SK-N-SH (cell line): ENCODE measurements at regions not wholly inside any gene's neighbourhood (a gene's known extent, or its start where the extent isn't known, plus 50 kb on each side); places are given as distances from the start of the nearest gene placed in this dataset.

ENCODE experiments used
- CTCF ChIA-PET: fragments of 300-600, 350-600 bp; formaldehyde crosslinking; extraction: SDS; loops from one replicate; lab custom pipeline; 2021; lab: Yijun Ruan, JAX
- POLR2A ChIA-PET: fragments of 350-600 bp; sonication (Branson Sonifier 250); formaldehyde crosslinking; extraction: SDS; loops from one replicate; lab custom pipeline; 2020; ENCODE audit warnings: antibody characterized with exemption, inconsistent platforms; lab: Yijun Ruan, JAX
- DNase-seq: peaks from one replicate; pipeline ENCODE4 v3.0.0; 2012
- H2AFZ ChIP-seq: fragments of 200-600 bp; sonication (generic); 2 replicates; pipeline ENCODE4 v1.8.1; 2016; ENCODE audit warnings: antibody characterized with exemption, mild to moderate bottlenecking, low read depth
- H3F3A ChIP-seq: fragments of 200-600 bp; sonication (generic); replicated peaks from 2 replicates; pipeline ENCODE3; 2016; ENCODE audit warnings: antibody characterized with exemption, mild to moderate bottlenecking; ENCODE audit not compliant: insufficient read depth
- H3K27ac ChIP-seq, 2 experiments: fragments of 200-500 bp in 1 of 2; fragments of 200-600 bp in 1 of 2; sonication (Bioruptor generic) in 1 of 2; sonication (generic), shearing (Covaris generic) in 1 of 2; 2 replicates each; pipeline versions ENCODE4 v1.5.1 to v1.6.1; 2014 to 2016; ENCODE audit warnings: low read depth in 2 of 2, inconsistent platforms in 1 of 2, low read length in 1 of 2, mild to moderate bottlenecking in 1 of 2, mixed read lengths in 1 of 2
- H3K27me3 ChIP-seq: fragments of 200-600 bp; sonication (generic), shearing (Covaris generic); 2 replicates; pipeline ENCODE4 v1.6.1; 2016; ENCODE audit warnings: mixed run types; ENCODE audit not compliant: insufficient read depth
- H3K36me3 ChIP-seq, 2 experiments: fragments of 200-500 bp in 1 of 2; fragments of 200-600 bp in 1 of 2; sonication (Bioruptor generic) in 1 of 2; sonication (generic) in 1 of 2; replicated peaks in 1 of 2; 2 replicates each; pipeline versions ENCODE3 to v1.5.1; 2014 to 2016; ENCODE audit warnings: low read length in 1 of 2, mild to moderate bottlenecking in 1 of 2; ENCODE audit not compliant: insufficient read depth in 2 of 2, control insufficient read depth in 1 of 2
- H3K4me1 ChIP-seq, 2 experiments: fragments of 200-500 bp in 1 of 2; fragments of 200-600 bp in 1 of 2; sonication (Bioruptor generic) in 1 of 2; sonication (generic), shearing (Covaris generic) in 1 of 2; 2 replicates each; pipeline versions ENCODE4 v1.5.1 to v1.6.1; 2014 to 2016; ENCODE audit warnings: low read depth in 1 of 2, low read length in 1 of 2, mixed run types in 1 of 2; ENCODE audit not compliant: insufficient read depth in 2 of 2, control insufficient read depth in 1 of 2
- H3K4me2 ChIP-seq: fragments of 200-600 bp; sonication (generic), shearing (Covaris generic); 2 replicates; pipeline ENCODE4 v1.6.1; 2017; ENCODE audit warnings: mixed run types
- H3K4me3 ChIP-seq, 2 experiments: fragments of 200-500 bp in 1 of 2; fragments of 200-600 bp in 1 of 2; sonication (Bioruptor generic) in 1 of 2; sonication (generic), shearing (Covaris generic) in 1 of 2; 2 replicates each; pipeline versions ENCODE4 v1.5.1 to v1.8.1; 2014 to 2016; ENCODE audit warnings: low read depth in 2 of 2, inconsistent platforms in 1 of 2, low read length in 1 of 2, mild to moderate bottlenecking in 1 of 2, mixed read lengths in 1 of 2, moderate library complexity in 1 of 2
- H3K79me2 ChIP-seq: fragments of 200-600 bp; sonication (generic); 2 replicates; pipeline ENCODE4 v1.8.1; 2017; ENCODE audit warnings: mild to moderate bottlenecking; ENCODE audit not compliant: insufficient read depth
- H3K9ac ChIP-seq: fragments of 200-600 bp; sonication (generic); 2 replicates; pipeline ENCODE4 v1.6.1; 2017; ENCODE audit warnings: mixed run types
- H3K9me2 ChIP-seq: fragments of 200-600 bp; sonication (generic); 2 replicates; pipeline ENCODE4 v1.6.1; 2017; ENCODE audit warnings: mixed run types
- H3K9me3 ChIP-seq: fragments of 200-600 bp; sonication (generic); 2 replicates; pipeline ENCODE4 v1.6.1; 2017; ENCODE audit warnings: mixed run types, mild to moderate bottlenecking, moderate library complexity
- H4K20me1 ChIP-seq: fragments of 200-600 bp; sonication (generic); 2 replicates; pipeline ENCODE4 v1.6.1; 2017; ENCODE audit warnings: mild to moderate bottlenecking, mixed run types; ENCODE audit not compliant: insufficient read depth
- FOSL2 ChIP-seq: IDR thresholded peaks from 2 replicates; pipeline ENCODE4 v1.4.0; 2012; ENCODE audit warnings: low read depth, mild to moderate bottlenecking, moderate library complexity, borderline replicate concordance
- GABPA ChIP-seq: IDR thresholded peaks from 2 replicates; pipeline ENCODE4 v1.4.0; 2012; ENCODE audit warnings: low read depth, mild to moderate bottlenecking
- GATA2 ChIP-seq: sonication (generic); formaldehyde crosslinking; IDR thresholded peaks from 2 replicates; pipeline ENCODE4 v1.5.0; 2020; ENCODE audit warnings: mild to moderate bottlenecking, missing genetic modification reagents
- JUND ChIP-seq: IDR thresholded peaks from 2 replicates; pipeline ENCODE4 v1.4.0; 2012
- MXI1 ChIP-seq: IDR thresholded peaks from 2 replicates; pipeline ENCODE4 v1.6.1; 2012; ENCODE audit warnings: mild to moderate bottlenecking, low read depth, low read length, improper control_type of control experiment
- NFIC ChIP-seq: IDR thresholded peaks from 2 replicates; pipeline ENCODE4 v1.4.0; 2012; ENCODE audit warnings: borderline replicate concordance
- NRF1 ChIP-seq: IDR thresholded peaks from 2 replicates; pipeline ENCODE4 v1.6.1; 2012; ENCODE audit warnings: low read depth, mild to moderate bottlenecking, low read length
- RFX5 ChIP-seq: IDR thresholded peaks from 2 replicates; pipeline ENCODE4 v1.6.1; 2012; ENCODE audit warnings: mild to moderate bottlenecking, improper control_type of control experiment, low read length
- RXRA ChIP-seq: IDR thresholded peaks from 2 replicates; pipeline ENCODE4 v1.4.0; 2012; ENCODE audit warnings: low read depth, mild to moderate bottlenecking, borderline replicate concordance
- YY1 ChIP-seq: IDR thresholded peaks from 2 replicates; pipeline ENCODE4 v1.4.0; 2012; ENCODE audit warnings: low read depth, mild to moderate bottlenecking
- WGBS: methylation state at CpG from one replicate; pipeline ENCODE4 v1.1.6; 2017; ENCODE audit warnings: low lambda C conversion rate; 5-methylcytosine and 5-hydroxymethylcytosine counted together
- TF ChIP-seq, protein P1 (sequence below): IDR thresholded peaks from 2 replicates; pipeline ENCODE4; 2012
- TF ChIP-seq, protein P2 (sequence below): fragments of 150-350 bp; IDR thresholded peaks from 2 replicates; pipeline ENCODE4 v1.6.1; 2016; ENCODE audit warnings: mild to moderate bottlenecking, low read depth, low read length
- TF ChIP-seq, protein P3 (sequence below): fragments of 200-600 bp; sonication (generic); IDR thresholded peaks from 2 replicates; pipeline ENCODE4 v1.6.1; 2017; ENCODE audit warnings: antibody characterized with exemption, mild to moderate bottlenecking, moderate library complexity
- TF ChIP-seq, protein P4 (sequence below): fragments of 150-350 bp; IDR thresholded peaks from 2 replicates; pipeline ENCODE4 v1.6.1; 2017; ENCODE audit warnings: antibody characterized with exemption, low read length, low read depth, borderline replicate concordance
- TF ChIP-seq, protein P5 (sequence below): IDR thresholded peaks from 2 replicates; pipeline ENCODE4 v1.6.1; 2012; ENCODE audit warnings: mild to moderate bottlenecking, low read depth, low read length, moderate library complexity

DNA sequence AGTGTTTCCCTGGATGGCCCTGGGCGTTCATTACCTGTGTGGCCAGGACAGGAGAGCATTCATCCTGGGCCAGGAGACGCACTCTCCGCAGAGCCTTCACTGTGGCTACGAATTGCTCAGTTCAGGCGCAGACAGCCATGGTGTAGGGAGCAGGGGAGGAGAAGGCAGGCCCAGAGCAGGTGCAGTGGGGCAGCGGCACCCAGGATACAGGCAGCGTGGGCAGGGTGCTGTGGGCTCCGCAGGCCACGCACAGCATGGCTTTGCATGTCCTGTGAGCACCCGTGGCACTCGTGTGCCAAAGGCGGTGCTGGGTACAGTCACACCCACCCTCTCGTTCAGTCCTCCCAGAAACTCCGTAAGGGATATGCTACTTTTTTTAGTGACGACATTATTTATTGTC, 124.2 kb upstream of the B3GAT1 start (continued):
- TF ChIP-seq, protein P1, sequence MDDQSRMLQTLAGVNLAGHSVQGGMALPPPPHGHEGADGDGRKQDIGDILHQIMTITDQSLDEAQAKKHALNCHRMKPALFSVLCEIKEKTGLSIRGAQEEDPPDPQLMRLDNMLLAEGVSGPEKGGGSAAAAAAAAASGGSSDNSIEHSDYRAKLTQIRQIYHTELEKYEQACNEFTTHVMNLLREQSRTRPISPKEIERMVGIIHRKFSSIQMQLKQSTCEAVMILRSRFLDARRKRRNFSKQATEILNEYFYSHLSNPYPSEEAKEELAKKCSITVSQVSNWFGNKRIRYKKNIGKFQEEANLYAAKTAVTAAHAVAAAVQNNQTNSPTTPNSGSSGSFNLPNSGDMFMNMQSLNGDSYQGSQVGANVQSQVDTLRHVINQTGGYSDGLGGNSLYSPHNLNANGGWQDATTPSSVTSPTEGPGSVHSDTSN = no peak
- TF ChIP-seq, protein P2, sequence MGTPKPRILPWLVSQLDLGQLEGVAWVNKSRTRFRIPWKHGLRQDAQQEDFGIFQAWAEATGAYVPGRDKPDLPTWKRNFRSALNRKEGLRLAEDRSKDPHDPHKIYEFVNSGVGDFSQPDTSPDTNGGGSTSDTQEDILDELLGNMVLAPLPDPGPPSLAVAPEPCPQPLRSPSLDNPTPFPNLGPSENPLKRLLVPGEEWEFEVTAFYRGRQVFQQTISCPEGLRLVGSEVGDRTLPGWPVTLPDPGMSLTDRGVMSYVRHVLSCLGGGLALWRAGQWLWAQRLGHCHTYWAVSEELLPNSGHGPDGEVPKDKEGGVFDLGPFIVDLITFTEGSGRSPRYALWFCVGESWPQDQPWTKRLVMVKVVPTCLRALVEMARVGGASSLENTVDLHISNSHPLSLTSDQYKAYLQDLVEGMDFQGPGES = no peak
- TF ChIP-seq, protein P3, sequence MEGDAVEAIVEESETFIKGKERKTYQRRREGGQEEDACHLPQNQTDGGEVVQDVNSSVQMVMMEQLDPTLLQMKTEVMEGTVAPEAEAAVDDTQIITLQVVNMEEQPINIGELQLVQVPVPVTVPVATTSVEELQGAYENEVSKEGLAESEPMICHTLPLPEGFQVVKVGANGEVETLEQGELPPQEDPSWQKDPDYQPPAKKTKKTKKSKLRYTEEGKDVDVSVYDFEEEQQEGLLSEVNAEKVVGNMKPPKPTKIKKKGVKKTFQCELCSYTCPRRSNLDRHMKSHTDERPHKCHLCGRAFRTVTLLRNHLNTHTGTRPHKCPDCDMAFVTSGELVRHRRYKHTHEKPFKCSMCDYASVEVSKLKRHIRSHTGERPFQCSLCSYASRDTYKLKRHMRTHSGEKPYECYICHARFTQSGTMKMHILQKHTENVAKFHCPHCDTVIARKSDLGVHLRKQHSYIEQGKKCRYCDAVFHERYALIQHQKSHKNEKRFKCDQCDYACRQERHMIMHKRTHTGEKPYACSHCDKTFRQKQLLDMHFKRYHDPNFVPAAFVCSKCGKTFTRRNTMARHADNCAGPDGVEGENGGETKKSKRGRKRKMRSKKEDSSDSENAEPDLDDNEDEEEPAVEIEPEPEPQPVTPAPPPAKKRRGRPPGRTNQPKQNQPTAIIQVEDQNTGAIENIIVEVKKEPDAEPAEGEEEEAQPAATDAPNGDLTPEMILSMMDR = no peak
- no peak for TF ChIP-seq RFX5
- no peak for TF ChIP-seq NFIC
- no peak for TF ChIP-seq GABPA
- no peak for TF ChIP-seq GATA2
- no peak for TF ChIP-seq JUND
- TF ChIP-seq YY1 = no peak
- TF ChIP-seq, protein P4, sequence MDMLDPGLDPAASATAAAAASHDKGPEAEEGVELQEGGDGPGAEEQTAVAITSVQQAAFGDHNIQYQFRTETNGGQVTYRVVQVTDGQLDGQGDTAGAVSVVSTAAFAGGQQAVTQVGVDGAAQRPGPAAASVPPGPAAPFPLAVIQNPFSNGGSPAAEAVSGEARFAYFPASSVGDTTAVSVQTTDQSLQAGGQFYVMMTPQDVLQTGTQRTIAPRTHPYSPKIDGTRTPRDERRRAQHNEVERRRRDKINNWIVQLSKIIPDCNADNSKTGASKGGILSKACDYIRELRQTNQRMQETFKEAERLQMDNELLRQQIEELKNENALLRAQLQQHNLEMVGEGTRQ = no peak

DNA sequence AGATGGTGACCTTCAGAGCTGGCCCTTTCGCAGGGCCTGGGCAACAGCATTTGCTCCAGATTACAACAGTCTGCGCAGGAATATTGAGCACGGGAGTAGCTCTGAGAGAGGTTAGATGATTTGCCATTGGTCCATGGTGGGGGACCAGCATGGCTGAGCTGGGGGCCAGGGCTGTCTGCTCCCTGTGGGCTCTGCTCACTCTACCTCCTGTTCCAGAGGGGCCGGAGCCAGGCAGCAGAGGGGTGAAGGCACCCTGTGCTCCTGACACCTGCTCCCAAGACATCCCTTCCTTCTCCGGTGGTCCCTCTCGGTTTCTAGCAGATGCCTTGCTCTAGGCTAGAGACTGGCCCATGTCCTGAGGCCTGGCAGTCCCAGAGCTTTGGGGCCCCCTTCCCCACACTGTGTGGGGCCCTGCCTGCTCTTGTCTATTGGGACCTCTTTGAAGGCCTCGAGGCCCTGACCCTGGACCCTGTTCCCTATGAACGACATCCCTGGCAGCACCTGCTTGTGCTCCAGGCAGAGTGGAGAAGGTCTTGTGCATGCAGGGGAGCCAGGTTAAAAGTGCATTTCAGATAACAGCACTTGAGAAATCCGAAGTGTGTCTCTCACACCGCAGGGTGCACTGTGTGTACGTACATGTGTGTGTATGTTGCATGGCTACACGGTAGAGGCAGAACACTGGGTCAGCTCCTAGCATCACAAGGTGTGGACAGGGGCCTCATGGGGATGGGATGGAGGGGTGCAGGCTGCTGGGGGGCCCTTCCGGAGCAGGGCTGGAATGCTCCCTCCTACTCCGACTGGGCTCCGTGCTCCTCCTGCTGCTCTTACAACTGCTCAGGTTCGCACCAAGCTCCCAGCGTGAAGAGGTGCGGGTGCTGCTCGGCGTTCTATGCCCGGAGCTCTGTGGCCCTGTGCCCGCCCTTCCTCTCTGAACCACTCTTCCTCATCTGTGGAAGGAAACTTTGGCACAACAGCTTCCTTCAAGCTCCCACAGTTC, 123.3 kb upstream of the B3GAT1 start:
- Histone ChIP-seq H2AFZ (no peak overlapping the region), H3K79me2 (no peaks in the 10 kb centered on the region), H3K4me3 (no peak overlapping the region), H4K20me1 (no peaks in the 10 kb centered on the region), H3K27me3 (no peaks in the 10 kb centered on the region), H3K27ac (no peak overlapping the region), H3K9ac (no peak overlapping the region), H3K9me2 (no peaks in the 10 kb centered on the region), H3K9me3 (no peaks in the 10 kb centered on the region), H3K36me3 (no peaks in the 10 kb centered on the region), H3K4me2 (no peak overlapping the region), H3K4me1 (peaks cover 0 to 6% of the 10 kb centered on the region in 2 experiments; a peak in 1 of 4 replicates), H3F3A (no peaks in the 10 kb centered on the region)
- DNase-seq = no peak
- ChIA-PET POLR2A (no interaction called here), CTCF (no interaction called here)
- TF ChIP-seq, protein P2 = no peak
- no peak for TF ChIP-seq FOSL2
- no peak for TF ChIP-seq MXI1
- TF ChIP-seq, protein P5, sequence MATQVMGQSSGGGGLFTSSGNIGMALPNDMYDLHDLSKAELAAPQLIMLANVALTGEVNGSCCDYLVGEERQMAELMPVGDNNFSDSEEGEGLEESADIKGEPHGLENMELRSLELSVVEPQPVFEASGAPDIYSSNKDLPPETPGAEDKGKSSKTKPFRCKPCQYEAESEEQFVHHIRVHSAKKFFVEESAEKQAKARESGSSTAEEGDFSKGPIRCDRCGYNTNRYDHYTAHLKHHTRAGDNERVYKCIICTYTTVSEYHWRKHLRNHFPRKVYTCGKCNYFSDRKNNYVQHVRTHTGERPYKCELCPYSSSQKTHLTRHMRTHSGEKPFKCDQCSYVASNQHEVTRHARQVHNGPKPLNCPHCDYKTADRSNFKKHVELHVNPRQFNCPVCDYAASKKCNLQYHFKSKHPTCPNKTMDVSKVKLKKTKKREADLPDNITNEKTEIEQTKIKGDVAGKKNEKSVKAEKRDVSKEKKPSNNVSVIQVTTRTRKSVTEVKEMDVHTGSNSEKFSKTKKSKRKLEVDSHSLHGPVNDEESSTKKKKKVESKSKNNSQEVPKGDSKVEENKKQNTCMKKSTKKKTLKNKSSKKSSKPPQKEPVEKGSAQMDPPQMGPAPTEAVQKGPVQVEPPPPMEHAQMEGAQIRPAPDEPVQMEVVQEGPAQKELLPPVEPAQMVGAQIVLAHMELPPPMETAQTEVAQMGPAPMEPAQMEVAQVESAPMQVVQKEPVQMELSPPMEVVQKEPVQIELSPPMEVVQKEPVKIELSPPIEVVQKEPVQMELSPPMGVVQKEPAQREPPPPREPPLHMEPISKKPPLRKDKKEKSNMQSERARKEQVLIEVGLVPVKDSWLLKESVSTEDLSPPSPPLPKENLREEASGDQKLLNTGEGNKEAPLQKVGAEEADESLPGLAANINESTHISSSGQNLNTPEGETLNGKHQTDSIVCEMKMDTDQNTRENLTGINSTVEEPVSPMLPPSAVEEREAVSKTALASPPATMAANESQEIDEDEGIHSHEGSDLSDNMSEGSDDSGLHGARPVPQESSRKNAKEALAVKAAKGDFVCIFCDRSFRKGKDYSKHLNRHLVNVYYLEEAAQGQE = no peak
- no peak for TF ChIP-seq NRF1
- TF ChIP-seq RXRA = no peak
- WGBS = 37% methylated on average over 16 of the region's 22 CpGs
